ENCODE measurements at regions not wholly inside any gene's neighbourhood (a gene's known extent, or its start where the extent isn't known, plus 50 kb on each side); places are given as distances from the start of the nearest gene placed in this dataset.

GRCh38 chrX:125175991-125176584 lies 143.6 kb upstream of the TEX13C start:
- DNase-seq: no peak
- Histone ChIP-seq H3K4me1 (no peaks in the 10 kb centered on the region), H3K27me3 (no peaks in the 10 kb centered on the region), H3K9me3 (no peaks in the 10 kb centered on the region), H3K36me3 (no peaks in the 10 kb centered on the region), H3K4me3 (ENCODE audit: low read depth, low read length) (no peak overlapping the region)
- TF ChIP-seq CTCF (IDR thresholded peaks at IDR 0.05; ENCODE audit: low read depth, low read length): no peak

GRCh38 chrX:125193921-125194320 lies 125.8 kb upstream of the TEX13C start:
- Histone ChIP-seq H3K27me3 (no peaks in the 10 kb centered on the region), H3K9me3 (no peaks in the 10 kb centered on the region), H3K4me3 (ENCODE audit: low read depth, low read length) (no peak overlapping the region), H3K4me1 (no peaks in the 10 kb centered on the region), H3K36me3 (no peaks in the 10 kb centered on the region)
- DNase-seq: no peak
- TF ChIP-seq CTCF (IDR thresholded peaks at IDR 0.05; ENCODE audit: low read depth, low read length): no peak

- no peak overlapping the region for H3K4me3 ChIP-seq (ENCODE audit: low read depth, low read length)
- H3K4me1 ChIP-seq: no peaks in the 10 kb centered on the region
- no peak for TF ChIP-seq CTCF (IDR thresholded peaks at IDR 0.05; ENCODE audit: low read depth, low read length)
- peaks cover 9% of the 10 kb centered on the region for H3K27me3 ChIP-seq
- no peaks in the 10 kb centered on the region for H3K9me3 ChIP-seq
- DNase-seq: no peak
- no peaks in the 10 kb centered on the region for H3K36me3 ChIP-seq
These were observed 121.1 kb upstream of the TEX13C start for GRCh38 chrX:125198546-125198945.

GRCh38 chrX:125202591-125203248 lies 117.0 kb upstream of the TEX13C start:
- Histone ChIP-seq H3K9me3 (no peaks in the 10 kb centered on the region), H3K27me3 (peaks cover 13% of the 10 kb centered on the region), H3K4me1 (no peaks in the 10 kb centered on the region), H3K36me3 (no peaks in the 10 kb centered on the region), H3K4me3 (ENCODE audit: low read depth, low read length) (no peak overlapping the region)
- no peak for TF ChIP-seq CTCF (IDR thresholded peaks at IDR 0.05; ENCODE audit: low read depth, low read length)
- no peak for DNase-seq

DNA sequence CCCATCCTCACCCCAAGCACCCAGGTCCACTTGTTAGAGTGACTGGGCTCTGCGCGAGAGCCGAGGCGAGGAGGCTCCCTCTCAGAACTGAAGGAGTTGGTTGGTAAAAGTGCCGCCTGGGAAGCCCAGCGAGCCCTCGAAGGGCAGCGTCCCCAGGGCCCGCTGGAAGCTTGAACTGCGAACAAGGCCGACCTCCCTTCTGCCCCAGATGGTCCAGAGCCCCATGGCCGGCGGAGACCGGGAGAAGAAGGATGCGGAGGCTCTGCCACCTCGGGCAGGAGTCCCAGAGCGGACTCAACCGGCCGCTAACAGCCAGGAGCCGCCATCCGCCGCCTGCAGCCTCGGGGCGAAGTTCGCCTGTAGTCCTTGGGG lies 116.3 kb upstream of the TEX13C start:
- H3K4me1 ChIP-seq: no peaks in the 10 kb centered on the region
- H3K36me3 ChIP-seq: no peaks in the 10 kb centered on the region
- no peak overlapping the region for H3K4me3 ChIP-seq (ENCODE audit: low read depth, low read length)
- no peak for DNase-seq
- H3K9me3 ChIP-seq: no peaks in the 10 kb centered on the region
- no peak for TF ChIP-seq CTCF (IDR thresholded peaks at IDR 0.05; ENCODE audit: low read depth, low read length)
- peaks cover 13% of the 10 kb centered on the region for H3K27me3 ChIP-seq

DNA sequence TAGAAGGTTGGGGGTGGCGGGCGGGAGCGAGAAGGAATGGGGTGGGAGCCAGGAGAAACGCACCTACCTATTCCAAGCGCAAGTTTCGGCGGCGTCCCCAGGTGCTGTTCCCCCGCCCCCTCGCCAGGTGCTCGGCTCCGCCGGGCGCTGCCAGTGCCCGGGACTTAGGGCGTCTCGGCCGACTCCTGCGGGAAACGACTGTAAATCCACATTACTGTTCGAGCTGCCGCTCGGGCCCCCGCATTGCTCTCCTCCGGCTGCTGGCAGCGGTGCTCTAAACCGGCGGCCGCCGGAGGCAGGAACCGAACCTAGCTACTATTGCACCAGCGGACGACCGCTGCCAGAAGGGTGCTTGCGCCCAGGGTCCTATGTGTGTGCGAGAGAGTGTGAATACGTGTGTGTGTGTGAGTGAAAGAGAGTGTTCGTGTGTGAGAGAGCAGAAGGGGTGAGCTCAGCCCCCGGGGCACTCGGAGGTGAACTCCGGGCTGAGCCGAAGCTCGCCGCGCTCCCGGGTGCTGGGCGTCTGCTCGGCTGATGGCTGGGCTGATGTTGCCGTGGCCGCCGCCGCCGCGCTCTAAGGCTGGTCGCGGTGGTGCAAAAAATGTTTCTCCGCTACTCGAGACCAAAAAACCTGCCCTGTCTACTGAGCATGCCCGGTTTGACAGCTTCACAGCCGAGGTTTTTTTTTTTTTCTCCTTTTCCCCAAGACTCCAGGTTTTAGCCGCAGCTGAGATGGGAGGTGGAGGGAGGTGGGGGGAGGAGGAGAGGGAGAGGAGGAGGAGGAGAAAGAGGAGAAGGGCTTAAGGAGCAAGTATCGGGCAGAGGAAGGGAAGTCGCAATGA lies 115.7 kb upstream of the TEX13C start:
- no peak for TF ChIP-seq CTCF (IDR thresholded peaks at IDR 0.05; ENCODE audit: low read depth, low read length)
- Histone ChIP-seq H3K4me3 (ENCODE audit: low read depth, low read length) (no peak overlapping the region), H3K9me3 (no peaks in the 10 kb centered on the region), H3K4me1 (no peaks in the 10 kb centered on the region), H3K27me3 (peaks cover 13% of the 10 kb centered on the region), H3K36me3 (no peaks in the 10 kb centered on the region)
- DNase-seq: no peak

Measured in BE2C (cell line).